ENCODE measurements at regions not wholly inside any gene's neighbourhood (a gene's known extent, or its start where the extent isn't known, plus 50 kb on each side); places are given as distances from the start of the nearest gene placed in this dataset.

- Mint-ChIP-seq H3K27ac (no peak overlapping the region), H3K4me1 (ENCODE audit: low read depth) (peaks cover 8% of the 10 kb centered on the region), H3K36me3 (ENCODE audit: low read depth) (no peaks in the 10 kb centered on the region), H3K27me3 (ENCODE audit: insufficient read depth) (peaks cover 1% of the 10 kb centered on the region), H3K4me3 (no peak overlapping the region), H3K9me3 (no peaks in the 10 kb centered on the region)
- no peak for DNase-seq (ENCODE audit: low spot score)
- intact Hi-C loops (cut with micrococcal nuclease) = no loop called here
Observed at GRCh38 chr18:46423226-46423805, 233.7 kb downstream of the LOXHD1 start.

- intact Hi-C loops (cut with micrococcal nuclease) = no loop called here
- H3K36me3 Mint-ChIP-seq (ENCODE audit: low read depth) = no peaks in the 10 kb centered on the region
- no peak overlapping the region for H3K27ac Mint-ChIP-seq
Observed at GRCh38 chr18:46424898-46425297, 232.1 kb downstream of the LOXHD1 start.

GRCh38 chr18:46425511-46425910, 231.5 kb downstream of the LOXHD1 start:
- Mint-ChIP-seq H3K4me3 (no peak overlapping the region), H3K4me1 (ENCODE audit: low read depth) (no peaks in the 10 kb centered on the region), H3K27me3 (ENCODE audit: insufficient read depth) (peaks cover 5% of the 10 kb centered on the region), H3K36me3 (ENCODE audit: low read depth) (no peaks in the 10 kb centered on the region), H3K9me3 (no peaks in the 10 kb centered on the region), H3K27ac (no peak overlapping the region)
- no peak for DNase-seq (ENCODE audit: low spot score)
- intact Hi-C loops (cut with micrococcal nuclease) = no loop called here

More at GRCh38 chr18:46424898-46425297, 232.1 kb downstream of the LOXHD1 start:
- no peaks in the 10 kb centered on the region for H3K9me3 Mint-ChIP-seq
- no peaks in the 10 kb centered on the region for H3K4me1 Mint-ChIP-seq (ENCODE audit: low read depth)
- no peak for DNase-seq (ENCODE audit: low spot score)
- H3K4me3 Mint-ChIP-seq = no peak overlapping the region
- peaks cover 4% of the 10 kb centered on the region for H3K27me3 Mint-ChIP-seq (ENCODE audit: insufficient read depth)

DNA sequence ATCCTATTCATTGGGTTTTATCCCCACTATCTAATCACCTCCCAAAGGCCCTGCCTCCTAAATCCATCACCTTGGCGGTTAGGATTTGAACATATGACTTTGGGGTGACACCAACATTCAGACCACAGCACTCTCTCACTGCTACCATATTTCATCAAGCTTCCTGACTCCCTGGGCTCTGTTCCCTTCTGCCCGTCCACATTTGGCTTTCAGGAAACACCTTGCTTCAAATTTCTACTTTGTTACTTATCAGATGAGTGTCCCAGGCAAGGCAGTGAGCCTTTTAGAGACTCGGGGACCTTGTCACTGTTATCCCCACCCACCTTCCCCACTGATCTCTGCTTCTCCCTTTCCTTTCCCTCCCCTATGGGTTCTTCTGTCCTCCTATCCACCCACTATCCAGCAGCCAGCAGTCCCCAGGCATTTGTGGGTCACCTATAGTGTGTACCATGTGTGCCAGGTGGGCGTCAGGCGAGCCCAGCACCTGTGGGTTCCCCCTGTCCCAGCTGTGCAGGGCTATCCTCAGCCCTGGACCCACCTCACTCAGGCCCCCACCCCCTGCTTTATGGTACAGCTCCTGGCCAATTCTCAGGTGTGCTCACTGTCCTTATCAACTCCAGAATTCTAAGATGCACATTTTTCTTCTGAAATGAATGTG, 230.9 kb downstream of the LOXHD1 start:
- Mint-ChIP-seq H3K4me3 (no peak overlapping the region), H3K4me1 (ENCODE audit: low read depth) (no peaks in the 10 kb centered on the region), H3K9me3 (no peaks in the 10 kb centered on the region), H3K27ac (no peak overlapping the region), H3K36me3 (ENCODE audit: low read depth) (no peaks in the 10 kb centered on the region), H3K27me3 (ENCODE audit: insufficient read depth) (peaks cover 9% of the 10 kb centered on the region)
- intact Hi-C loops (cut with micrococcal nuclease) = no loop called here
- no peak for DNase-seq (ENCODE audit: low spot score)

DNA sequence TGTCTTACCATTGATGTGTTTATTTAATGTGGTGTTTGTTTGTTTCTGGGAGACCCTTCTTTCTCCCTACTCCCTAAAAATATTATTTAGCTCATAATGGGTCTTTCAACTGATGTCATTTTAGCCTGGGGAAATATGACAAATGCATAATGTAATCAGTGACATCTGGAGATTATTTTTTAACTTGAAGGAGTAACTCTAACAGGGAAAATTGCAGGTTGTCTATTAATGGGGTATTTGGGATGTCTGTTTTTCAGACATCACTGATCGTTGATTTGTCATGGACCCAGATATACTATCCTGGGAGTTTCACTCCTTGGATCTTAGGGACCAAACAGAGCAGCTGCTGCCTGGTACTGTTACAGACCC, 230.4 kb downstream of the LOXHD1 start:
- Mint-ChIP-seq H3K27ac (no peak overlapping the region), H3K4me1 (ENCODE audit: low read depth) (no peaks in the 10 kb centered on the region), H3K9me3 (no peaks in the 10 kb centered on the region), H3K36me3 (ENCODE audit: low read depth) (no peaks in the 10 kb centered on the region), H3K27me3 (ENCODE audit: insufficient read depth) (peaks cover 10% of the 10 kb centered on the region), H3K4me3 (no peak overlapping the region)
- DNase-seq (ENCODE audit: low spot score) = no peak
- intact Hi-C loops (cut with micrococcal nuclease) = no loop called here
